NB4 (cell line): ENCODE measurements at regions not wholly inside any gene's neighbourhood (a gene's known extent, or its start where the extent isn't known, plus 50 kb on each side); places are given as distances from the start of the nearest gene placed in this dataset.

Source experiments
- CTCF ChIP-seq: IDR thresholded peaks from one replicate; pipeline ENCODE4 v1.5.1; 2012; ENCODE audit warnings: low read depth, low read length
- TF ChIP-seq, protein P1 (sequence below): IDR thresholded peaks from 2 replicates; pipeline ENCODE4 v1.6.1; 2011; ENCODE audit warnings: low read depth, low read length

- TF ChIP-seq, protein P1, sequence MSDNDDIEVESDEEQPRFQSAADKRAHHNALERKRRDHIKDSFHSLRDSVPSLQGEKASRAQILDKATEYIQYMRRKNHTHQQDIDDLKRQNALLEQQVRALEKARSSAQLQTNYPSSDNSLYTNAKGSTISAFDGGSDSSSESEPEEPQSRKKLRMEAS: no peak
- TF ChIP-seq CTCF: no peak
These were observed 797.4 kb upstream of the COBL start for GRCh38 chr7:52114056-52114455.
